ENCODE measurements at regions not wholly inside any gene's neighbourhood (a gene's known extent, or its start where the extent isn't known, plus 50 kb on each side); places are given as distances from the start of the nearest gene placed in this dataset.

GRCh38 chr3:26381411-26381810 is 241.2 kb upstream of the LRRC3B start:
- no peaks in the 10 kb centered on the region for H3K4me1 ChIP-seq (ENCODE audit: control insufficient read depth, insufficient read depth, low read length)
- no peak overlapping the region for H3K9ac ChIP-seq (ENCODE audit: low read depth, low read length)
- H3K9me3 ChIP-seq (replicated peaks; ENCODE audit: low read length): no peaks in the 10 kb centered on the region
- no peak overlapping the region for H3K4me3 ChIP-seq (ENCODE audit: low read length)
- H3K4me2 ChIP-seq (ENCODE audit: low read length): no peak overlapping the region
- no peaks in the 10 kb centered on the region for H3K36me3 ChIP-seq (ENCODE audit: insufficient read depth, low read length)
- no peaks in the 10 kb centered on the region for H3K27me3 ChIP-seq (ENCODE audit: control insufficient read depth, insufficient read depth, low read length)

DNA sequence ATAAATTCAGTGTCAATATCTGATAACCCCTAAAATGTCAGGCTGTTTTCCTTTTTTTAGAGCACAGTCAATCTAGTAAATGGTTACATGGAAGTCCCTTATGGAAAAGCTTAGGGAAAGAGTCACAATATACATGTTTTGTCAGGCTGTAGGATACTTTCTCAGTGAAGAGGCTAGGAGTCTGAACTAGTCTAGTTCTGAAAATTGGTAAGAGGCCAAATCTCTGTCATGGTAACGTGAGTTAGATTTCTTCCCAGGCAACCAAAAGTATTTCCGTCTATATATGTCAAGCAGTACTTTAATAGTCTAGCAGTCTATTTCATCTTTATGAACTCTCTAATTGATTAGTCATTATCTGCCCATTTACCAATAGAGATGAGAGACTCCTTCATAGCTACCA is 215.9 kb upstream of the LRRC3B start:
- H3K36me3 ChIP-seq (ENCODE audit: insufficient read depth, low read length): no peaks in the 10 kb centered on the region
- H3K27me3 ChIP-seq (ENCODE audit: control insufficient read depth, insufficient read depth, low read length): no peaks in the 10 kb centered on the region
- H3K4me2 ChIP-seq (ENCODE audit: low read length): no peak overlapping the region
- H3K4me1 ChIP-seq (ENCODE audit: control insufficient read depth, insufficient read depth, low read length): no peaks in the 10 kb centered on the region
- no peak overlapping the region for H3K9ac ChIP-seq (ENCODE audit: low read depth, low read length)
- no peaks in the 10 kb centered on the region for H3K9me3 ChIP-seq (replicated peaks; ENCODE audit: low read length)
- no peak overlapping the region for H3K4me3 ChIP-seq (ENCODE audit: low read length)

GRCh38 chr3:26418553-26418952 is 204.0 kb upstream of the LRRC3B start:
- H3K36me3 ChIP-seq (ENCODE audit: insufficient read depth, low read length): no peaks in the 10 kb centered on the region
- no peaks in the 10 kb centered on the region for H3K27me3 ChIP-seq (ENCODE audit: control insufficient read depth, insufficient read depth, low read length)
- no peaks in the 10 kb centered on the region for H3K4me1 ChIP-seq (ENCODE audit: control insufficient read depth, insufficient read depth, low read length)
- H3K9me3 ChIP-seq (replicated peaks; ENCODE audit: low read length): no peaks in the 10 kb centered on the region
- H3K9ac ChIP-seq (ENCODE audit: low read depth, low read length): no peak overlapping the region
- H3K4me3 ChIP-seq (ENCODE audit: low read length): no peak overlapping the region
- no peak overlapping the region for H3K4me2 ChIP-seq (ENCODE audit: low read length)

DNA sequence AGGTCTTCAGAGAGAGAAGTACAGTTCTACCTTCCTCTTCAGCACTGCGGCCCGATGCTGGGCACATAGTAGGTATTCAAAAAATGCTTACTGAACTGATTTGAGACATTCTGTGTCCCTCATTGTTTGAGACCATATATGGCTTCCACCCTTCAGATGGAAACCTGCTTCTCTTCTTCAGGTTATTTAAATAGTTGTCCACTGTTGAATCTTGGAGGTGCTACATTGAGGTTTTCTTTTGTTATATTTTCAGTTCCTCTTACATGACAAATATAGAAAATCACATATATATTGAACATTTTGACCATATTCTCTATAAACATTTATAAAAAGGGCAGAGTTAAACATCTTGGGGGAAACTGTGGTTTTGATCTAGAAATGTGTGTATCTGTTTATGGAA is 200.2 kb upstream of the LRRC3B start:
- H3K36me3 ChIP-seq (ENCODE audit: insufficient read depth, low read length): no peaks in the 10 kb centered on the region
- H3K9ac ChIP-seq (ENCODE audit: low read depth, low read length): no peak overlapping the region
- no peaks in the 10 kb centered on the region for H3K27me3 ChIP-seq (ENCODE audit: control insufficient read depth, insufficient read depth, low read length)
- no peak overlapping the region for H3K4me2 ChIP-seq (ENCODE audit: low read length)
- no peaks in the 10 kb centered on the region for H3K4me1 ChIP-seq (ENCODE audit: control insufficient read depth, insufficient read depth, low read length)
- no peaks in the 10 kb centered on the region for H3K9me3 ChIP-seq (replicated peaks; ENCODE audit: low read length)
- no peak overlapping the region for H3K4me3 ChIP-seq (ENCODE audit: low read length)

GRCh38 chr3:26425076-26425475 is 197.5 kb upstream of the LRRC3B start:
- Histone ChIP-seq H3K4me1 (ENCODE audit: control insufficient read depth, insufficient read depth, low read length) (no peaks in the 10 kb centered on the region), H3K9ac (ENCODE audit: low read depth, low read length) (no peak overlapping the region), H3K4me3 (ENCODE audit: low read length) (no peak overlapping the region)

DNA sequence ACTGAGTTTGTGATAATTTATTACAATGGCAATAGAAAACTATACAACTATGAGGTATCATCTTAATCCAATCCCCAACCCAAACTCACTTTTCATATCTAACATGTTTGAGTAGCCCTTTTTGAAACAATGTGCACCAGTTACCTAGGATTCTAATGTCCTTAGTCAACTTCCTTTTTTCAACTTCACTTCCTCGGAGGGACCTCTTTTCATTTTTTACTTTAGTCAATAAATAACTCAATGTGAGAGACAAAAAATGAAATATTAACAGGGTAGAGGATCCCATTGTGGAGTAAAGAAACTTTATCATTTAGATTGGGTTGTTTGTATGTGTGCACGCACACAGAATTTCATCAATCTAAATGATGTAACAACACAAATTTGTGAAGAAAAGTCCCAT is 193.6 kb upstream of the LRRC3B start:
- Histone ChIP-seq H3K27me3 (ENCODE audit: control insufficient read depth, insufficient read depth, low read length) (no peaks in the 10 kb centered on the region), H3K4me2 (ENCODE audit: low read length) (no peak overlapping the region), H3K4me3 (ENCODE audit: low read length) (no peak overlapping the region), H3K9ac (ENCODE audit: low read depth, low read length) (no peak overlapping the region), H3K4me1 (ENCODE audit: control insufficient read depth, insufficient read depth, low read length) (no peaks in the 10 kb centered on the region), H3K36me3 (ENCODE audit: insufficient read depth, low read length) (no peaks in the 10 kb centered on the region), H3K9me3 (replicated peaks; ENCODE audit: low read length) (no peaks in the 10 kb centered on the region)

More at GRCh38 chr3:26425076-26425475, 197.5 kb upstream of the LRRC3B start:
- H3K36me3 ChIP-seq (ENCODE audit: insufficient read depth, low read length): no peaks in the 10 kb centered on the region
- H3K4me2 ChIP-seq (ENCODE audit: low read length): no peak overlapping the region
- no peaks in the 10 kb centered on the region for H3K27me3 ChIP-seq (ENCODE audit: control insufficient read depth, insufficient read depth, low read length)
- no peaks in the 10 kb centered on the region for H3K9me3 ChIP-seq (replicated peaks; ENCODE audit: low read length)

GRCh38 chr3:26437678-26438077 is 184.9 kb upstream of the LRRC3B start:
- Histone ChIP-seq H3K9ac (ENCODE audit: low read depth, low read length) (no peak overlapping the region), H3K36me3 (ENCODE audit: insufficient read depth, low read length) (no peaks in the 10 kb centered on the region), H3K9me3 (replicated peaks; ENCODE audit: low read length) (no peaks in the 10 kb centered on the region), H3K4me1 (ENCODE audit: control insufficient read depth, insufficient read depth, low read length) (no peaks in the 10 kb centered on the region), H3K27me3 (ENCODE audit: control insufficient read depth, insufficient read depth, low read length) (no peaks in the 10 kb centered on the region), H3K4me3 (ENCODE audit: low read length) (no peak overlapping the region), H3K4me2 (ENCODE audit: low read length) (no peak overlapping the region)

- no peak overlapping the region for H3K4me3 ChIP-seq (ENCODE audit: low read length)
- H3K36me3 ChIP-seq (ENCODE audit: insufficient read depth, low read length): no peaks in the 10 kb centered on the region
- H3K9ac ChIP-seq (ENCODE audit: low read depth, low read length): no peak overlapping the region
- H3K4me1 ChIP-seq (ENCODE audit: control insufficient read depth, insufficient read depth, low read length): no peaks in the 10 kb centered on the region
- H3K4me2 ChIP-seq (ENCODE audit: low read length): no peak overlapping the region
- no peaks in the 10 kb centered on the region for H3K27me3 ChIP-seq (ENCODE audit: control insufficient read depth, insufficient read depth, low read length)
- no peaks in the 10 kb centered on the region for H3K9me3 ChIP-seq (replicated peaks; ENCODE audit: low read length)
Measured at GRCh38 chr3:26438325-26438940, 184.1 kb upstream of the LRRC3B start.

GRCh38 chr3:26438981-26439884 is 183.3 kb upstream of the LRRC3B start:
- Histone ChIP-seq H3K9me3 (replicated peaks; ENCODE audit: low read length) (no peaks in the 10 kb centered on the region), H3K4me2 (ENCODE audit: low read length) (no peak overlapping the region), H3K27me3 (ENCODE audit: control insufficient read depth, insufficient read depth, low read length) (no peaks in the 10 kb centered on the region), H3K4me3 (ENCODE audit: low read length) (no peak overlapping the region), H3K9ac (ENCODE audit: low read depth, low read length) (no peak overlapping the region), H3K36me3 (ENCODE audit: insufficient read depth, low read length) (no peaks in the 10 kb centered on the region), H3K4me1 (ENCODE audit: control insufficient read depth, insufficient read depth, low read length) (no peaks in the 10 kb centered on the region)

DNA sequence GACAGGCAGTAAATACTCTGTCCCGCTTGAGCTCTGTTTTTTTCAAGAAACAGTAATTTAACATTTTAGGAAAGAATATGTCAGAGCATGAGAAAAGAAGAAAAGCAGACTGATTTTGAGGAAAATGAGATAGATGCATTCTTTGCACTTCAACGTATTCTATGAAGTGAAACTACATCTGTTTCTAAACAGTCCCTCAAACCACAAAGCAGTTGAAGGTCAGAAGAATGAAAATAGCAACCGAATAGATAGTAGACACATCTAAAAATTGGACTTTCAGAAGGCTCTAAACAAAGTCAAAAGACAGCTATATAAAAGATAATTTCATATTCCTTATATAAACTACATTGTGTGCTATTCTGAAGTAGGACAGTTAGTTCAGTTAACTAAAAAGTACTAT is 172.6 kb upstream of the LRRC3B start:
- Histone ChIP-seq H3K36me3 (ENCODE audit: insufficient read depth, low read length) (no peaks in the 10 kb centered on the region), H3K27me3 (ENCODE audit: control insufficient read depth, insufficient read depth, low read length) (no peaks in the 10 kb centered on the region), H3K4me1 (ENCODE audit: control insufficient read depth, insufficient read depth, low read length) (no peaks in the 10 kb centered on the region), H3K4me2 (ENCODE audit: low read length) (no peak overlapping the region), H3K9me3 (replicated peaks; ENCODE audit: low read length) (no peaks in the 10 kb centered on the region), H3K4me3 (ENCODE audit: low read length) (no peak overlapping the region), H3K9ac (ENCODE audit: low read depth, low read length) (no peak overlapping the region)

GRCh38 chr3:26452363-26452762 is 170.2 kb upstream of the LRRC3B start:
- Histone ChIP-seq H3K9me3 (replicated peaks; ENCODE audit: low read length) (no peaks in the 10 kb centered on the region), H3K9ac (ENCODE audit: low read depth, low read length) (no peak overlapping the region), H3K4me1 (ENCODE audit: control insufficient read depth, insufficient read depth, low read length) (no peaks in the 10 kb centered on the region), H3K4me2 (ENCODE audit: low read length) (no peak overlapping the region), H3K36me3 (ENCODE audit: insufficient read depth, low read length) (no peaks in the 10 kb centered on the region), H3K27me3 (ENCODE audit: control insufficient read depth, insufficient read depth, low read length) (no peaks in the 10 kb centered on the region), H3K4me3 (ENCODE audit: low read length) (no peak overlapping the region)

GRCh38 chr3:26460985-26461384 is 161.6 kb upstream of the LRRC3B start:
- Histone ChIP-seq H3K36me3 (ENCODE audit: insufficient read depth, low read length) (no peaks in the 10 kb centered on the region), H3K9ac (ENCODE audit: low read depth, low read length) (no peak overlapping the region), H3K4me3 (ENCODE audit: low read length) (no peak overlapping the region), H3K4me1 (ENCODE audit: control insufficient read depth, insufficient read depth, low read length) (no peaks in the 10 kb centered on the region), H3K27me3 (ENCODE audit: control insufficient read depth, insufficient read depth, low read length) (no peaks in the 10 kb centered on the region), H3K4me2 (ENCODE audit: low read length) (no peak overlapping the region), H3K9me3 (replicated peaks; ENCODE audit: low read length) (no peaks in the 10 kb centered on the region)
